Liver (tissue), 8 donors: ENCODE measurements at regions not wholly inside any gene's neighbourhood (a gene's known extent, or its start where the extent isn't known, plus 50 kb on each side); places are given as distances from the start of the nearest gene placed in this dataset.

Experiments
- DNase-seq: peaks from one replicate; pipeline ENCODE4 v3.0.0-alpha.2; 2017; ENCODE audit warnings: low spot score
- H3K27ac ChIP-seq, 2 donors: one replicate each; pipeline ENCODE4 v1.7.0; 2013; ENCODE audit warnings: inconsistent platforms in 2 of 2, low read length in 2 of 2, control low read depth in 1 of 2, low read depth in 1 of 2, mild to moderate bottlenecking in 1 of 2
- H3K27me3 ChIP-seq, 4 donors: one replicate each; pipeline versions ENCODE4 v1.6.1 to v1.7.0; 2013; ENCODE audit warnings: low read length in 3 of 4, inconsistent platforms in 1 of 4, mild to moderate bottlenecking in 1 of 4, moderate library complexity in 1 of 4; ENCODE audit not compliant: control insufficient read depth in 4 of 4, insufficient read depth in 4 of 4
- H3K36me3 ChIP-seq, 4 donors: one replicate each; pipeline versions ENCODE4 v1.6.1 to v1.7.0; 2013; ENCODE audit warnings: low read length in 3 of 4, mild to moderate bottlenecking in 3 of 4, low read depth in 1 of 4, moderate library complexity in 1 of 4; ENCODE audit not compliant: control insufficient read depth in 4 of 4, insufficient read depth in 3 of 4
- H3K4me1 ChIP-seq, 4 donors: one replicate each; pipeline versions ENCODE4 v1.6.1 to v1.7.0; 2013; ENCODE audit warnings: low read length in 3 of 4, mild to moderate bottlenecking in 3 of 4, moderate library complexity in 1 of 4; ENCODE audit not compliant: control insufficient read depth in 4 of 4, insufficient read depth in 4 of 4
- H3K4me3 ChIP-seq, 3 donors: one replicate each; pipeline versions ENCODE4 v1.6.1 to v1.7.0; 2013; ENCODE audit warnings: low read length in 3 of 3, control low read depth in 1 of 3, low read depth in 1 of 3, mild to moderate bottlenecking in 1 of 3
- H3K9ac ChIP-seq, 2 donors: one replicate each; pipeline ENCODE4 v1.7.0; 2013; ENCODE audit warnings: low read length in 2 of 2, mild to moderate bottlenecking in 2 of 2, moderate library complexity in 2 of 2, control low read depth in 1 of 2, low read depth in 1 of 2
- H3K9me3 ChIP-seq, 4 donors: one replicate each; pipeline versions ENCODE4 v1.6.1 to v1.7.0; 2013; ENCODE audit warnings: low read length in 3 of 4; ENCODE audit not compliant: control insufficient read depth in 4 of 4
- EGR1 ChIP-seq, 2 donors: IDR thresholded peaks; 2 replicates each; pipeline ENCODE4 v1.6.1; 2016 to 2018; ENCODE audit warnings: antibody characterized with exemption in 2 of 2, low read depth in 2 of 2
- FOXA2 ChIP-seq: IDR thresholded peaks from 2 replicates; pipeline ENCODE4 v1.6.1; 2016; ENCODE audit warnings: antibody characterized with exemption
- GABPA ChIP-seq, 2 donors: IDR thresholded peaks in 1 of 2; conservative IDR thresholded peaks in 1 of 2; 2 replicates each; pipeline ENCODE4 v1.6.1; 2016; ENCODE audit warnings: antibody characterized with exemption in 2 of 2, mild to moderate bottlenecking in 1 of 2, moderate library complexity in 1 of 2
- HNF4A ChIP-seq, 2 donors: conservative IDR thresholded peaks; 2 replicates each; pipeline ENCODE4 v1.6.1; 2016; ENCODE audit warnings: antibody characterized with exemption in 2 of 2, mild to moderate bottlenecking in 2 of 2
- HNF4G ChIP-seq: IDR thresholded peaks from 2 replicates; pipeline ENCODE4 v1.6.1; 2016; ENCODE audit warnings: antibody characterized with exemption
- JUND ChIP-seq, 2 donors: IDR thresholded peaks; 2 replicates each; pipeline ENCODE4 v1.6.1; 2016; ENCODE audit warnings: antibody characterized with exemption in 2 of 2
- NR2F2 ChIP-seq: IDR thresholded peaks from 2 replicates; pipeline ENCODE4 v1.6.1; 2016; ENCODE audit warnings: antibody characterized with exemption
- RAD21 ChIP-seq, 2 donors: IDR thresholded peaks; 2 replicates each; pipeline ENCODE4 v1.6.1; 2016; ENCODE audit warnings: antibody characterized with exemption in 2 of 2, mild to moderate bottlenecking in 2 of 2
- RXRA ChIP-seq, 2 donors: IDR thresholded peaks; 2 replicates each; pipeline ENCODE4 v1.6.1; 2017 to 2018; ENCODE audit warnings: antibody characterized with exemption in 2 of 2, mild to moderate bottlenecking in 1 of 2
- SP1 ChIP-seq: IDR thresholded peaks from 2 replicates; pipeline ENCODE4 v1.6.1; 2018; ENCODE audit warnings: antibody characterized with exemption, mild to moderate bottlenecking
- TAF1 ChIP-seq: conservative IDR thresholded peaks from 2 replicates; pipeline ENCODE4 v1.6.1; 2016; ENCODE audit warnings: antibody characterized with exemption, mild to moderate bottlenecking
- YY1 ChIP-seq: IDR thresholded peaks from 2 replicates; pipeline ENCODE4 v1.6.1; 2016; ENCODE audit warnings: antibody characterized with exemption, mild to moderate bottlenecking
- WGBS: extraction: QIAGEN DNeasy Blood & Tissue Kit; methylation state at CpG from one replicate; pipeline ENCODE4 v1.1.7; 2013; 5-methylcytosine and 5-hydroxymethylcytosine counted together
- TF ChIP-seq, protein P1 (sequence below): IDR thresholded peaks from 2 replicates; pipeline ENCODE4 v1.6.1; 2016; ENCODE audit warnings: antibody characterized with exemption, mild to moderate bottlenecking
- TF ChIP-seq, protein P2 (sequence below): IDR thresholded peaks from 2 replicates; pipeline ENCODE4 v1.6.1; 2016; ENCODE audit warnings: antibody characterized with exemption
- TF ChIP-seq, protein P3 (sequence below): fragments of 150-350 bp; IDR thresholded peaks from 2 replicates; pipeline ENCODE4 v1.5.1; 2017; ENCODE audit warnings: improper control_type of control experiment, low read depth, low read length; ENCODE audit not compliant: missing input control
- TF ChIP-seq, protein P4 (sequence below): IDR thresholded peaks from 2 replicates; pipeline ENCODE4 v1.6.1; 2016; ENCODE audit warnings: antibody characterized with exemption
- TF ChIP-seq, protein P5 (sequence below): IDR thresholded peaks from 2 replicates; pipeline ENCODE4 v1.6.1; 2016; ENCODE audit warnings: antibody characterized with exemption
- donor health status: healthy.
- donor health status: healthy.
- donor health status: healthy.
- donor health status: healthy.
- donor health status: healthy.

DNA sequence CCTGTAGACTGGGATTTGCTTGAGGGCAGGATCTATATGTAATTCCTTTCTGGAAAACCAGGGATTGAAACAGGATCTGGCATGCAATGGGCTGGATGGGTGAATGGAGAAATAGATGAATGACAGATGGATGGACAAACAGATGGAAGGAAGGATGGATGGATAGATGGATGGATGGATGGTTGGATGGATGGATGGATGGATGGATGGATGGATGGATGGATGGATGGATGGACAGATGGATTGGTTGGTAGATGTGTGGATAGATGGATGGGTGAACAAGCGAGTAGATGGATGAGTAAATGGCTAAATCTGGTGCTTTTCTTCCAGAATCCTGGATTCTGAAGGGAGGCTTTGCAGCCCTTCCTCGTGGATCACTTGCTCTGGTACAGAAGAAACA is 162.5 kb upstream of the SMIM23 start:
- TF ChIP-seq SP1 (no peak), RXRA (IDR thresholded peaks at IDR 0.05) (no peak), JUND (IDR thresholded peaks at IDR 0.05) (no peak), EGR1 (IDR thresholded peaks at IDR 0.05; ENCODE audit: low read depth in 2 of 2) (no peak), NR2F2 (no peak), FOXA2 (no peak), RAD21 (IDR thresholded peaks at IDR 0.05) (no peak), HNF4A (conservative IDR thresholded peaks at IDR 0.05) (no peak), TAF1 (no peak), GABPA (IDR thresholded peaks at IDR 0.05 in 1 of 2, conservative IDR thresholded peaks at IDR 0.05 in 1 of 2) (no peak)
- TF ChIP-seq, protein P1, sequence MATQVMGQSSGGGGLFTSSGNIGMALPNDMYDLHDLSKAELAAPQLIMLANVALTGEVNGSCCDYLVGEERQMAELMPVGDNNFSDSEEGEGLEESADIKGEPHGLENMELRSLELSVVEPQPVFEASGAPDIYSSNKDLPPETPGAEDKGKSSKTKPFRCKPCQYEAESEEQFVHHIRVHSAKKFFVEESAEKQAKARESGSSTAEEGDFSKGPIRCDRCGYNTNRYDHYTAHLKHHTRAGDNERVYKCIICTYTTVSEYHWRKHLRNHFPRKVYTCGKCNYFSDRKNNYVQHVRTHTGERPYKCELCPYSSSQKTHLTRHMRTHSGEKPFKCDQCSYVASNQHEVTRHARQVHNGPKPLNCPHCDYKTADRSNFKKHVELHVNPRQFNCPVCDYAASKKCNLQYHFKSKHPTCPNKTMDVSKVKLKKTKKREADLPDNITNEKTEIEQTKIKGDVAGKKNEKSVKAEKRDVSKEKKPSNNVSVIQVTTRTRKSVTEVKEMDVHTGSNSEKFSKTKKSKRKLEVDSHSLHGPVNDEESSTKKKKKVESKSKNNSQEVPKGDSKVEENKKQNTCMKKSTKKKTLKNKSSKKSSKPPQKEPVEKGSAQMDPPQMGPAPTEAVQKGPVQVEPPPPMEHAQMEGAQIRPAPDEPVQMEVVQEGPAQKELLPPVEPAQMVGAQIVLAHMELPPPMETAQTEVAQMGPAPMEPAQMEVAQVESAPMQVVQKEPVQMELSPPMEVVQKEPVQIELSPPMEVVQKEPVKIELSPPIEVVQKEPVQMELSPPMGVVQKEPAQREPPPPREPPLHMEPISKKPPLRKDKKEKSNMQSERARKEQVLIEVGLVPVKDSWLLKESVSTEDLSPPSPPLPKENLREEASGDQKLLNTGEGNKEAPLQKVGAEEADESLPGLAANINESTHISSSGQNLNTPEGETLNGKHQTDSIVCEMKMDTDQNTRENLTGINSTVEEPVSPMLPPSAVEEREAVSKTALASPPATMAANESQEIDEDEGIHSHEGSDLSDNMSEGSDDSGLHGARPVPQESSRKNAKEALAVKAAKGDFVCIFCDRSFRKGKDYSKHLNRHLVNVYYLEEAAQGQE: no peak
- TF ChIP-seq, protein P2, sequence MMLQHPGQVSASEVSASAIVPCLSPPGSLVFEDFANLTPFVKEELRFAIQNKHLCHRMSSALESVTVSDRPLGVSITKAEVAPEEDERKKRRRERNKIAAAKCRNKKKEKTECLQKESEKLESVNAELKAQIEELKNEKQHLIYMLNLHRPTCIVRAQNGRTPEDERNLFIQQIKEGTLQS: no peak
- TF ChIP-seq, protein P3, sequence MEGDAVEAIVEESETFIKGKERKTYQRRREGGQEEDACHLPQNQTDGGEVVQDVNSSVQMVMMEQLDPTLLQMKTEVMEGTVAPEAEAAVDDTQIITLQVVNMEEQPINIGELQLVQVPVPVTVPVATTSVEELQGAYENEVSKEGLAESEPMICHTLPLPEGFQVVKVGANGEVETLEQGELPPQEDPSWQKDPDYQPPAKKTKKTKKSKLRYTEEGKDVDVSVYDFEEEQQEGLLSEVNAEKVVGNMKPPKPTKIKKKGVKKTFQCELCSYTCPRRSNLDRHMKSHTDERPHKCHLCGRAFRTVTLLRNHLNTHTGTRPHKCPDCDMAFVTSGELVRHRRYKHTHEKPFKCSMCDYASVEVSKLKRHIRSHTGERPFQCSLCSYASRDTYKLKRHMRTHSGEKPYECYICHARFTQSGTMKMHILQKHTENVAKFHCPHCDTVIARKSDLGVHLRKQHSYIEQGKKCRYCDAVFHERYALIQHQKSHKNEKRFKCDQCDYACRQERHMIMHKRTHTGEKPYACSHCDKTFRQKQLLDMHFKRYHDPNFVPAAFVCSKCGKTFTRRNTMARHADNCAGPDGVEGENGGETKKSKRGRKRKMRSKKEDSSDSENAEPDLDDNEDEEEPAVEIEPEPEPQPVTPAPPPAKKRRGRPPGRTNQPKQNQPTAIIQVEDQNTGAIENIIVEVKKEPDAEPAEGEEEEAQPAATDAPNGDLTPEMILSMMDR: no peak
- DNase-seq: no peak
- H3K9ac ChIP-seq: no peak overlapping the region
- 90% methylated on average over 2 of the region's 2 CpGs for WGBS
- no peaks in the 10 kb centered on the region for H3K9me3 ChIP-seq
- H3K4me3 ChIP-seq: no peak overlapping the region
- no peaks in the 10 kb centered on the region for H3K4me1 ChIP-seq
- no peaks in the 10 kb centered on the region for H3K36me3 ChIP-seq
- H3K27ac ChIP-seq: no peak overlapping the region
- H3K27me3 ChIP-seq: no peaks in the 10 kb centered on the region

DNA sequence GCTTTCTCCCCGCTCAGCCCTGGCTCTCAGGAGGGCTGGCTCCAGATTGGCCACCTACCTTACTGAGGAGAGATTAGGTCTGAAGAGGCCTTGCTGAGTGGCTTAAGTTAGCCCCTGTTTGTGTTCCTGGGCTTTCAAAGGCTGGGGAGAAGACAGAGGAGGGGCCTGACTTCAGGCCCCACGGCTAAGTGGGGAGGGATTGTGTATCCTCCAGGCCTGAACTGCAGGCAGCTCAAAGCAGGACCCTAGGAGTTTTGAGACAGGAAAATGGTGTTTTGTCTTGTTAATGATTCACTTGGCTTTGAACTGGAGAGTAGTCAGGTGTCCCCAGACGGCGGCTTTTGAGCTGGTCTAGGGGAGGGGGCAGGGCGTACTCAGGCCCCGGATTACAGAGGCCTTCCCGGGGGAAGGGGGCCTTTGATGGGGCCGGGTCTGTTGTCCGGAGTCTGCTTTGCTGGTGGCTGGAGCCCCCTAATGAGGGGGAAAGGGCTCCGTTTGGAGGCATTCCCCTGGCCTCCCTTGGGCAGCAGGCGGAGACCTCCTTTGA is 162.0 kb upstream of the SMIM23 start:
- DNase-seq: no peak
- H3K9ac ChIP-seq: no peak overlapping the region
- H3K4me1 ChIP-seq: no peaks in the 10 kb centered on the region
- 41% methylated on average over 11 of the region's 11 CpGs for WGBS
- no peak overlapping the region for H3K4me3 ChIP-seq
- no peak overlapping the region for H3K27ac ChIP-seq
- H3K36me3 ChIP-seq: no peaks in the 10 kb centered on the region
- no peaks in the 10 kb centered on the region for H3K27me3 ChIP-seq
- TF ChIP-seq, protein P2: no peak
- TF ChIP-seq, protein P3: no peak
- no peak for TF ChIP-seq HNF4G
- TF ChIP-seq JUND (IDR thresholded peaks at IDR 0.05): no peak
- TF ChIP-seq HNF4A (conservative IDR thresholded peaks at IDR 0.05): no peak
- no peak for TF ChIP-seq SP1
- no peak for TF ChIP-seq RXRA (IDR thresholded peaks at IDR 0.05)
- no peak for TF ChIP-seq EGR1 (IDR thresholded peaks at IDR 0.05; ENCODE audit: low read depth in 2 of 2)
- no peak for TF ChIP-seq RAD21 (IDR thresholded peaks at IDR 0.05)
- TF ChIP-seq, protein P4, sequence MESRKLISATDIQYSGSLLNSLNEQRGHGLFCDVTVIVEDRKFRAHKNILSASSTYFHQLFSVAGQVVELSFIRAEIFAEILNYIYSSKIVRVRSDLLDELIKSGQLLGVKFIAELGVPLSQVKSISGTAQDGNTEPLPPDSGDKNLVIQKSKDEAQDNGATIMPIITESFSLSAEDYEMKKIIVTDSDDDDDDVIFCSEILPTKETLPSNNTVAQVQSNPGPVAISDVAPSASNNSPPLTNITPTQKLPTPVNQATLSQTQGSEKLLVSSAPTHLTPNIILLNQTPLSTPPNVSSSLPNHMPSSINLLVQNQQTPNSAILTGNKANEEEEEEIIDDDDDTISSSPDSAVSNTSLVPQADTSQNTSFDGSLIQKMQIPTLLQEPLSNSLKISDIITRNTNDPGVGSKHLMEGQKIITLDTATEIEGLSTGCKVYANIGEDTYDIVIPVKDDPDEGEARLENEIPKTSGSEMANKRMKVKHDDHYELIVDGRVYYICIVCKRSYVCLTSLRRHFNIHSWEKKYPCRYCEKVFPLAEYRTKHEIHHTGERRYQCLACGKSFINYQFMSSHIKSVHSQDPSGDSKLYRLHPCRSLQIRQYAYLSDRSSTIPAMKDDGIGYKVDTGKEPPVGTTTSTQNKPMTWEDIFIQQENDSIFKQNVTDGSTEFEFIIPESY: no peak
- TF ChIP-seq FOXA2: no peak
- TF ChIP-seq YY1: no peak
- TF ChIP-seq, protein P5, sequence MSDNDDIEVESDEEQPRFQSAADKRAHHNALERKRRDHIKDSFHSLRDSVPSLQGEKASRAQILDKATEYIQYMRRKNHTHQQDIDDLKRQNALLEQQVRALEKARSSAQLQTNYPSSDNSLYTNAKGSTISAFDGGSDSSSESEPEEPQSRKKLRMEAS: no peak
- TF ChIP-seq TAF1: no peak
- no peak for TF ChIP-seq NR2F2
- H3K9me3 ChIP-seq: no peaks in the 10 kb centered on the region
